GM19463 (cell line): ENCODE measurements at regions not wholly inside any gene's neighbourhood (a gene's known extent, or its start where the extent isn't known, plus 50 kb on each side); places are given as distances from the start of the nearest gene placed in this dataset.
"Not testable (repeated sequence)": the region's sequence is repeated elsewhere in the genome, so short reads cannot be mapped to it uniquely, and the experiment has no call there.

ENCODE experiments used
- ATAC-seq: cut with Tn5 transposase; IDR thresholded peaks from one replicate; pipeline ENCODE4 v1.9.1; 2021; ENCODE audit warnings: mild to moderate bottlenecking, moderate library complexity; ENCODE audit not compliant: unreplicated experiment

- ATAC-seq, result no peak
Observed at GRCh38 chr3:168802766-168803165, 707.0 kb upstream of the GOLIM4 start.

- no peak for ATAC-seq
Observed at GRCh38 chr3:168801794-168802193, 706.1 kb upstream of the GOLIM4 start.

- no peak for ATAC-seq
Observed at GRCh38 chr3:168796339-168796738, 700.6 kb upstream of the GOLIM4 start.

- ATAC-seq, result no peak
Observed at GRCh38 chr3:168794427-168794826, 698.7 kb upstream of the GOLIM4 start.

DNA sequence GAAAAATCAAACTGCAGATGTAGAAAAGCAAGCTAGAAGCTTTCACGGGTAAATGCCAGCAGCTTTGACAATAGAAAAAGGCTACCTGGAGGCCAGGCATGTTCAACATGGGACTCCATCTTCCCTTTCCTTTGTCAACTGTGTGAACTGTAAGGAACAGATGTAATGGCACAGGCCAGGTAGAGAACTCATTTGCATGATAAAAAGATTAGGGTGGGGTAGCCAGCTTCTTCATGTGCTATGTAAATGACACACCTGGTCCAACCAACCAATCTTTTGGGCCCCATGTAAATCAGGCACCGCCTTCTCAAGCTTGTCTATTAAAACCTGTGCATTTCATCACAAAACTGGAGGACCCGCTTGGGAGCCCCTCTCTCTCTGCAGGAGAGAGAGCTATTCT, 686.5 kb upstream of the GOLIM4 start:
- ATAC-seq, result no peak

DNA sequence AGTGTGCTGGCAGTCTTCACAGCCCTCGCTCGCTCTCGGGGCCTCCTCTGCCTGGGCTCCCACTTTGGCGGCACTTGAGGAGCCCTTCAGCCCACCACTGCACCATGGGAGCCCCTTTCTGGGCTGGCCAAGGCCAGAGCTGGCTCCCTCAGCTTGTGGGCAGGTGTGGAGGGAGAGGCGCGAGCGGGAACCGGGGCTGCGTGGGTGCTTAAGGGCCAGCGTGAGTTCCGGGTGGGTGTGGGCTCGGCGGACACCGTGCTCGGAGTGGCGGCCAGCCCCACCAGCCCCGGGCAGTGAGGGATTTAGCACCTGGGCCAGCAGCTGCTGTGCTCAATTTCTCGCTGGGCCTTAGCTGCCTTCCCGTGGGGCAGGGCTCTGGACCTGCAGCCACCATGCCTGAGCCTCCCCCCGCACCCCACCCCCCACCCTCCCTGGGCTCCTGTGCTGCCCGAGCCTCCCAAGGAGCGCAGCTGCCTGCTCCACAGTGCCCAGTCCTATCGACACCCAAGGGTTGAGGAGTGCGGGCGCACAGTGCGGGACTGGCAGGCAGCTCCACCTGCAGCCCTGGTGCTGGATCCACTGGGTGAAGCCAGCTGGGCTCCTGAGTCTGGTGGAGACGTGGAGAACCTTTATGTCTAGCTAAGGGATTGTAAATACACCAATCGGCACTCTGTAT, 684.4 kb upstream of the GOLIM4 start:
- ATAC-seq, result not testable (repeated sequence)

DNA sequence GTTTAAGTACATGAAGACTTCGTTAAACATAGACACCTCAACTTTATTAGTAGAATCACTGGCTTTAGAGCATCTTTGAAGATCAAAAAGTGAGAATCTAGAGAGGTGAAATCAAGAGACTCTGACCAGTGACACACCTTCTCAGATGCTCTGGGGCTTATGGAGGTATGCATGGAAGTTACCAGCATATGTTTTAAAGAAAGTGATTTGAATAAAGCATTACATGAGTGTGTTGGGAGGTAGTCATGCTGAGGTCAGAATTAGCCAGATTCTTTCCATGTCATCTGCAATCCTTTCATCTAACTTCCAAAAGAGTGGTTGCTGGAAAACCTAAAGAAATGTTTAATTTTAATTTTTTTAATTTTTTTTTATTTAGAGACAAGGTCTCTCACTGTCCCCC, 658.0 kb upstream of the GOLIM4 start:
- no peak for ATAC-seq

DNA sequence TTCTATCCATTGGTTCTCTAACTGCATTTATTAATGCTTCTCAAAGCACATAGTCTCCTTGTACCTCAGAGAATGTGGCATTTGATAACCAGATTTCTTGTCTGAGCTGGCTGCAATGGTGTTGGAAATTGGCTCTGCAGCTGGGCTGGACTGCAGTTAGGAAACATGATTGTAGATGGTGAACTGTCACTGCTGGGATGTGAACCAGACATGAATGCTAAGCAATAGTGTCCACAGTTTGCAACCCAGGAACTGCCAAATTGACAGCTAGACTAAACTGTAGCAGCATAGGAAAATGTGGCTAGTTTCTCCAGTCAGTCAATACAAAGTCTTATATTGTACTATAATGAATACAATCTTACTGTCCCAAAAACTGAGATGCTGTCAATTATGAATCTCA, 656.6 kb upstream of the GOLIM4 start:
- no peak for ATAC-seq

GRCh38 chr3:168747697-168748096, 652.0 kb upstream of the GOLIM4 start:
- ATAC-seq, result no peak

- ATAC-seq, result no peak
Observed at GRCh38 chr3:168738527-168739325, 643.0 kb upstream of the GOLIM4 start.

GRCh38 chr3:168736202-168736601, 640.5 kb upstream of the GOLIM4 start:
- ATAC-seq, result no peak

- ATAC-seq, result no peak
Observed at GRCh38 chr3:168730073-168730472, 634.3 kb upstream of the GOLIM4 start.

DNA sequence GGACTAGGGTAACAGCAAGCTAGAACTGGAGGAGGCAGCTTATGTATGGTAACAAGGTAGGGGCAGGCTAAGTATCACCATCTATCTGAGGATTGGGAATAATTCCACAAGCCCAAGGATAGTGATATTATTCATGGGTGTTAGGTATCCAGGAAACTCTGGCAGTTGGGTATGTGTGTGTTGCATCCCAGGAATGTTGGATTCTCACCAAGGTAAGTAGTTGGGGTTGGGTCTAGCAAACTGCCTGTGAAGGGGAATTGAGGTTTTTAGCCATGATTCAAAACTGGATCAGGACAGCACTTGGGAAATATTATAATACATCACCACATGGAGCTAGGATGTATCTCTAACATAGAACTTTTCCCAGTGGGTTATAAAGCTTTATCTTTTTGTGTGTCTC, 626.4 kb upstream of the GOLIM4 start:
- no peak for ATAC-seq

DNA sequence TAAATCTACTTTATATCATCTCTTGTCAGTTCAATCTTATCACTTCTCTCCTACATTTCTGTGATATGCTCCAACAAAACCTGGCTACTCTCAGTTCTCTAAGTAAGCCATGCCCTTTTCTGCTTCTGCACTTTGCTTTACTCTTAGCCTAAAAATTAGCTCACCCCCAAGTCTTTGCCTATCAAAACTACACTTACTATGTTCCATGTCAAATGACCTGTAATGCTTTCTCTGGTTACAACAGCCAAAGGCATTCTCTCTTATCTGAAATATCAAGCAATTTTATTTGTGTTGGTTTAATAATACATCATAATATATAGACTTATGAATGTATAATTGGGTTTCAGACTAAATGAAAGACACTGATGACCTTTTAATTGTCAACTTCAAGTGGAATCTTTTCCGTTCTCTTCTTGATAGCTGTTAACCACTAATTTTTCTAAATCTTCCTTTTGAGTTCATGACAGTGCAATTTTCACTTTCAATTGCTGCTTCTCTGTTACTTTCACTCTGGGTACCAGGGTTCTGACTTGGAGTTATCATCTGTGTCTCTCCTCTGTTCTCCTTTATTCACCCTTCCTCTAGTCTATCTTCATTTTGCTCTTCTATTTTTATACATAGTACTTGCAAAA, 619.0 kb upstream of the GOLIM4 start:
- peak; percentile 99 for ATAC-seq

GRCh38 chr3:168709073-168709472, 613.3 kb upstream of the GOLIM4 start:
- ATAC-seq, result no peak

GRCh38 chr3:168707900-168708299, 612.2 kb upstream of the GOLIM4 start:
- ATAC-seq, result peak; percentile 87

GRCh38 chr3:168705412-168705811, 609.7 kb upstream of the GOLIM4 start:
- no peak for ATAC-seq

DNA sequence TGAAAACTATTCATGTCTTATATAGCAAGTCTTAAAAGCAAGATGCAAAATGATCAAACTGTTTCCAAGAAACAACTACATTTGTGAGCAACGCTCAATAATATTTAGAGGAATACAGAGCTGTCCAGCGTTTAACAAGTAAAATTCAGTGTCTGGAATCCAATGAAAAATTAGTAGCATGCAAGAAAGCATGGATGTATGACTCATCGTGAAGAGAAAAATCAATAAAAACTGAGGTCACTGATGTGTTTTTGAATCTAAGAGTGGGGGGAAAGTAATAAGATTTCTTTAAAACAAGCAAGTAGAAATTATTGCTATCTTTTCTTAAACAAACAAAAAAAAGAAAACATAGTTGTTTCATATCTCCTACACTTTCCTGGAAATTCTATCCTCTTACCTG, 600.3 kb upstream of the GOLIM4 start:
- no peak for ATAC-seq

DNA sequence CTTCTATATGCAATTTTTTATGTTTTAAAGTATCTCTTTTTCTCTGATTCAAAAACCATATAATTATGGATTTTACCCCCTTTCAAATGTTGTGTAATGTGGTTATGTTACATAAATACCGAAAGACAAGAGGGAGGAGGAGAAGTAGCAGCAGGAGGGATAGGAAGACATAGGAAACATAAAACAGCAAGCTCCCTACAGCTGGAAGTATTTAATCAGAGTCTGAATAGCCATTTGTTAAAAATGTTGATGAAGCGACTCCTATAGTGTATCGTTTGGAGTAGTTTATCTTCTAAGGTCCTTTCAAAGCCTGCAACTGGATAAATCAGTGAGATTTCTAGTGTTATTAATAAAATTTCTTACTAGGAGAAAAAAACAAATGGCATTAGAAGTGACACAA, 598.1 kb upstream of the GOLIM4 start:
- no peak for ATAC-seq

DNA sequence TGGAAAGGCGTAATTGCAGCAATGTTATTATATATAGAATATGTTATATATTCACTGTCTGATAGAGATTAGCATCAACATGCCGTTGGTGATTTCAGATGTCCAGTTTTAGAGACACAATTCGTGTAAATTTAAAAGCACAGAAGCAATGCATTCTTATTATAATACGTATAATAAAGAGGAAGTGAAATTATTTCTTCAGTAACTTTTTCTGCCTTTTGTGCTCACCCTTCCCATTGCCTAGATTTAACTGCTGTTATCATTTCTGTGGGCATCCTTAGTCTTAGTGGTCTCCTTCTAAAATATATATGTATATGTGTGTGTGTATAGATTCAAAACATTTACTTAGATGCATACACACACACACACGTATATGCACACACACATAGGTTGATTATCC, 592.5 kb upstream of the GOLIM4 start:
- no peak for ATAC-seq

DNA sequence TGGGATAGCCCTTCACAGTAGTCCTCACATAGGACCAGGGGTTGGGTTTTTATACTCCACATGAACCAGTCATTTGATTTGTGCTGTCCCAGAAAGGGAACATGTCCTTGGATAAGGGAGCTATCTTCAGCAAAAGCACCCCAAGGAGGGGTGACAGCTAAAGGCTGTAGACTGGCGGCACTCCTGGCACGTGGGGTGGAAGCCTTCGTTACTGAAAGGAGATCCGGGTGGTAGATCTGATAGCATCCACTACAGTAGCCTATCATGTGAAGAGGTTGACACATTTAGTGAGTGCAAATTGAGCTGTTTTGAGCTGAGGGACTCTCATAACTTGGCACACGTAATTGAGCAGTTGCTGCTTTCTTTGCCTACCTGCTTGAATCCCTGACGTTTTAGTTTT, 588.8 kb upstream of the GOLIM4 start:
- no peak for ATAC-seq

GRCh38 chr3:168678730-168679129, 583.0 kb upstream of the GOLIM4 start:
- no peak for ATAC-seq
